HG03575 (cell line): ENCODE measurements at regions not wholly inside any gene's neighbourhood (a gene's known extent, or its start where the extent isn't known, plus 50 kb on each side); places are given as distances from the start of the nearest gene placed in this dataset.

Source experiments
- ATAC-seq: cut with Tn5 transposase; IDR thresholded peaks from one replicate; pipeline ENCODE4 v1.9.1; 2021; ENCODE audit not compliant: unreplicated experiment, insufficient number of reproducible peaks, low FRiP score; ENCODE audit errors: extremely low read depth

DNA sequence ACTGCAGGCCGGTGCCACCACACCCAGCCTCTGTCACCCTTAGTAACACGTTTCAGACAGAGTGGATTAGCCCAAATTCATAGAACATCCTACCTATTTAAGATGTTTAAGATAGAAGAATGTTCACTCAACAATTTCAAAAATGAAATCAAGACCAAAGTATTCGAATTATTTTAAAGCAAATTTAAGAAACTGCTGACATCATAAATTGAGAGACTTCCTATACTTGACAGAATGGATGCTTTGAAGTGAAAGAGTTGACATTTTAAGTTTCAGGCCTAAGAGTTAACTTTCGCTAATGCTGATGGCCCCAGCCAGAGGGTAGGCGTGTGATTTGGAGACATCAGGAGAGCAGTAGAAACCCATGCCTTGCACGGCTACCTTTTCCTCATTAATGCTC lies 271.9 kb downstream of the SS18 start:
- ATAC-seq, result no peak

DNA sequence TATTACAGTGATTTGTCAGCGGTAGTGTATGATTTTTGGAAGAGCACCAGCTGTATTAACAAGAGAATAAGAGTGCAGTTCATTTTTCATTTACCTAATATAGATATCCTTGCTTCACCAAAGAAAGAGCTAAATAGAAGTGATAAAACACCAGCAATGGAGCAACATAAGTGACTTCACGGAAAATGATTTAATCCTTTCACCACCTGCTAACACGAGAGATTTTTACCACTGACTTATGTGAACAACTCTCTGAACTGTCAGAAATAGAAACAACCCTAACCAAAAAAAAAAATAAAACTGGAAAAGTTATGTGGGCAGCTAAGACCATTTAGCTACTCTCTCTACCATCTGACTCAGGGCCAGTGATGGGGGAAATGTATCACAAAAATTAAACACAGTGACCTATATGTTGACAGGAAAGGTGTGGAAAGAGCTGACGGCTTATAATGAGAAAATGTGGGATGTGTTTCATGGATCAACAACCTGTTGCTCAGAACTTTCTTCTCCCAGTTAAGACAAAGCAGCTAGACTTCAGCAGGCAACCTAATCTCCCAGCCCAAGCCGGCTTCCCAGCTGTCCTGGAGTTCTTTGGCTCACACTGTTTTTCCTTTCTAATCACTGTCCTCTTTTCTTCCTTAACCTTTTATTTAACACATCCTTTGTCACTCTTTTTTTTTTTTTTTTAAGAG lies 272.7 kb downstream of the SS18 start:
- no peak for ATAC-seq

DNA sequence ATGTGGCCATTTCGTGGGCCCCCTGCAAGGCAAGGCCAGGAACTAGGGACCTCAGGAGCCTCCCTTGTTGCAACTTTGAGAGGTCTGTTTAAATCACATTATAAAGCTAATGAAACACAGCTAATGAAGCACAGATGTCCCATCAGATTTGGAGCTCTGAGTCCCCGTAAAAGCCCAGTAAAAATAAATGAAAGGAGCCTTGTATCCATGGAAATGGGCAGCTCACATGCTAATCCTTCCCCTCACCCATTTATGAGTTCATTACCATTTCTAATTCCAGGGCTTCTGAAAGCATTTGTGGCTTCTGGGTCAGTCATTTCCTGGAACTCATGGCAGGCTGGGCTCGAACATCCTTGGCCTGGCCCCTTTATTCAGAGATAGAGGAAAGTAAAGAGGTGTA lies 274.8 kb downstream of the SS18 start:
- no peak for ATAC-seq

DNA sequence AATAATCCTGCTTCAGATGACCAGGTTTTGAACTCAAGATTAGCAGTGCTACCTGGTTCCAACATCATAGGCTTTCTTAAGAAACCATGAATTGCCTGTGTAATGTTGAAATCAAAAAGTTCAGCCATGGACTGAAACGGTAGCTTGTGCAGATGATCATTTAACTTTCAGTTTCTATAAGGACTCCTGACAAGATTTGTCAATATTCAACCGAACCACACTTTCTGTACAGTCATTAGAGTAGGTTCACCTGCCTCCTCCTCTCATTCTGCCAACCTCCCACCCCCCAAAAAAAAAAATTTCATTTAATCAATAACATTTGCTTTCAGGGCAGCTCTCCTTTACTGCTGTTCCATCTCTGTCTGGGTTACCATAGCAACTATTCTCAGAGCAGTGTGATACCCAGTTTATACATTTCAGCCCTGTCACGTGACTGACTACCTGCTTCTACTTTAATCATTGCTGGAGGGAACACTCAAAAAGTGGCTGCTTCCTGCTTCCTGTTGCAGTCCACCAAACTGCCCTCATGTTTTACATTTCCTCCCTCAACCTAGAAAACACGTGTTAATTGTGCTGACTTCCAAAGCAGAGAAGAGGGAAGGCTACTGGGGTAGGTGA lies 275.5 kb downstream of the SS18 start:
- peak; percentile 86 for ATAC-seq

DNA sequence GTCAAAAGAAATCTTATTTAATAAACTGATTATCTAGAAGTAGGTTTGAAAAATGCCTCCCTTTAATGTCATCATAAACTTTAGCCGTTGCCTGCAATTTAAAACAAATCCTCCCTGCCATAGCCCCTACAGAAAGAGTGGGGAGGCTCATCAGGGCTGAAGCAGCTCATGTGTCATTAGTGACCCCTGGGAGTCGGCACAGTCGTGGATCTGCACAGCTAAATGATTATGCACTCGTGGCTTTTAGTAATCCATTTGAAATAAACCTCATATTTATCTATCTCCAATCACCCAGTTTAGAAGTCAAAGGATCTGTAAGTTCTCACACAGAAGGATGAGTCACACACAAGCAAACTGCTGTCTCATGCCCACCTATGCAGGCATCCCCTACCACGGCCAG lies 277.3 kb downstream of the SS18 start:
- no peak for ATAC-seq

DNA sequence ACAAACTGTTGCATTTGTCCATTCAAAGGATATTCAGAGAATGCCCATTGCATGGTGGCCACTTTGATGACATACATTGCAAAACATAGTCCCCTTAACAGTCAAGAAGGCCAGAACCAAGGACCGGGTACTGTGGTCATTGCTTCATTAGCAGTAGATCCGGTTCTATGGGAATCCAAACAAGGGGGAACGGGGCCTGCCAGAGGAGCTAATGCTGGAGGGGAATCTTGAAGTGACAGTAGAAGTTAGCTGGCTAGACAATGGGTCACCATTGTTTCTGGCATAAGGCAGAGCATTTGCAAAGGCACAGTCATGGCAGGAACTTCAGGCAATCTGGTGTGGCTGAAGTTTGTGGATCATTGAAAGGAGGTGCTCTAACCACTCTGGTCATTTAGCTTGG lies 279.7 kb downstream of the SS18 start:
- ATAC-seq, result no peak

DNA sequence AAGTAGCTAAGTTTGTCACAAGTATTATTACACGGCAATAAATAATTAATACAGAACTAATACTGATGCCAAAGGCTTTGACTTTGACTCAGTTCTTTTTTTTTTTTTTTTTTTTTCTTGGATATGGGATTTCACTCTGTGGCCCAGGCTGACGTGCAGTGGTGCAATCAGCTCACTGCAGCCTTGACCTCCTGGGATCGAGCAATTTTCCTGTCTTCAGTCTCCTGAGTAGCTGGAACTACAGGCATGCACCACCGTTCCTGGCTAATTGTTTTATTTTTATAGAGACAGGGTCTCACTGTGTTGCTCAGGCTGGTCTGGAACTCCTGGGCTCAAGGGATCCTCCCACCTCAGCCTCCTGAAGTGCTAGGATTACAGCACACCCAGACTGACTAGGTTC lies 284.5 kb downstream of the SS18 start:
- no peak for ATAC-seq

DNA sequence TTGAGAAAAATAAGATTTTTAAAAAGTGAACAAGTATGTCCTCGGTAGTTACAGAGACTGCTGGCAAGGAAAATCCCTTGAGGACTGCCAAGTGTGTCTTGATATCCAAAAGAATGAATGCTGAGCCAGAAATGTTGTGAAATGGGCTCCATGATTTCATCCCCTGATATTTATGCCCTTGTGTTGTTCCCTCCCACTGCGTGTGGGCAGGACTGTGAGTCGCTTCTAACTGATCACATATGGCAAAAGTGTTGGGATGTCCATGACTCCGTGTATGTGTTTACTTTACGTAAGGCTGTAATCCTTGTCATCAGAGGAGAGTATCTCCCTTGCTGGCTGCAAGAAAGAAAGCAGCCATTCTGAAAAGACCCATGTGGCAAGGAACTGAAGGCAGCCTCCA lies 285.1 kb downstream of the SS18 start:
- ATAC-seq, result no peak

DNA sequence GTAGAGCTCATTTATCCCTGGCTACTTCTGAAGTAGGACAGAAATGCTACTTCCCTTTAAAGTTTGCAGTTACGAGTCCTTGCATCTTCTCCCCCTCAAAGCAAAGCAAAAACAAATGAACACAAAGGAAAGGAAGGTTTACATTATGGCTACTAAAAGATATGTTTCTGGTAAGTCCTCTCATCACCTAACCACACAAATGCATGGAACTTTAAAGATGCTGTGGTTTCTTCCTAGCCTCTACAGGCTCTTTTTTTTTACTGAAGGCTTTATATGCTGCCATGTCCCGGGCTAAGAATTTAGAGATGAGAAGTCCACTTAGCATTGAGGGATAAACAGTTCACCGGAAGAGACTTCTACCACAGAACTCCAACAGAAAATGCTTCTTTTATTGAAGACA lies 291.2 kb downstream of the SS18 start:
- no peak for ATAC-seq

DNA sequence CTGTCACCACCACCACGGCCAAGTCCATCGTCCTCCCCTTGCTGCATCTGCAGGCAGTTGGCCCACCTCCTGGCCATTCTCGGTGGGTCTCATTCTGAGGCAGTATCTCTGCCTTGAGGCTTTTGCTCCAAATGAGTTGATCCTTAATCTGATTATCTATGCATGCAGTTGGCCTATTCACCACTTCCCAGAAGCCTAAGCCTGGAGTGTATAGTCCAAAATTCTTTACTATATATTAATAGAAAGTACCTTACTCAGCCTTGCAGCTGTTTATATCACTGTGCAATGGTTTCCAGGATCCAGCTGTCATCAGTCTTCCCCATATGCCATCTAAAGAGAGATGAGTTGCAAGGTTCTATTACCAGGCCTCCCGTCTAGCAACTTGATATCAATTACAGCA lies 292.4 kb downstream of the SS18 start:
- ATAC-seq, result no peak

DNA sequence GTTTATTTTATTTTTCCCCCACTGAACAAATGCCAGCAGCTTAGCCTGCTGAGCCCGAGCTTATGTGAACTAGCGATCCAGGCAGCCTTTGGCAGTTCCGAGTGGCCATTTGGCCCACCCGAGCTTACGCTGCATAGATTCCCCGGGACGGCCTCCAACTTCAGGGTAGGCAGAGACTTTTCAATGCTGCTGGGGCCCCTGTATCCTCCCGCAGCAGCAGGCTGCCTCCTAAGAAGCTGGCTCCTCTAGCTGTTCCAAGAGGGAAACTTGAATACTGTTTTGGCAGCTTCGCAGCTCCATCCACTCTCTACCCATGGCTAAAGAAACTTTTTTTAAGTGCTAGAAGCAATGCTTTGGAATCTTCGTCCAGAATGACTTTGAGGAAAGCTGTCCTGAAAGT lies 295.2 kb downstream of the SS18 start:
- ATAC-seq, result no peak

DNA sequence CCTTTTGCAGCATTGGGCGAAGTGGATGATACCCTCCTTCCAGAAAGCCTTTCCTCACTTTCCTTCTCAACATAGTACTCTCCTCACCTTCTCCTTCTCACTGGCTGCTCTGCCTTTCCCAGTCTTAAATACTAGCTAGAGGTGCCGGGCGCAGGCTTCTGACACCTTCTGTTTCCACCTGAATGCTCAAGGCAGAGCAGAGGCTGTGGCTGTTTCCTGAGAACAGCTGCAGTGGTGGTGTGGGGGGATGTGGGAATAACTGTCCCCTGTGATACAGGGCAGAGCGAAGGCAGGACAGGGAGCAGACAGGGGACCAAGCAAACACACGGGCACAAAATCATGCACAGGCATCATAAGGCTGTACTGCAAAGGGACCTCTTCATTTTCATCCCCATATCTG lies 303.1 kb downstream of the SS18 start:
- ATAC-seq, result no peak

DNA sequence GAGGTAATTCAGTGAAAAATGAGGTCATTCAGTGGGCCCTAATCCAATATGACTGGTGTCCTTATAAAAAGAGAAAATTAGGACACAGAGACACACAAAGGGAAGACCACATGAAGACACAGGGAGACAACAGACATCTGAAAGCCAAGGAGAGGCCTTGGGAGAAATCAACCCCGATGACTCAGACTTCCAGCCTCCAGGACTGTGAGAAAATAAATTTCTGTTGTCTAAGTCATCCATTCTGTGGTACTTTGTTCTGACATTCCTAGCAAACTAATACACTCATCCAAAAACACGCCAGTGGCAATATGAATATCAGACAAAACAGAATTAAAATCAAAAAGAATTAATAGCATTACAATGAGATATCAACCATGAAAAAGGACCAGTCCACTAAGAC lies 303.7 kb downstream of the SS18 start:
- ATAC-seq, result no peak

DNA sequence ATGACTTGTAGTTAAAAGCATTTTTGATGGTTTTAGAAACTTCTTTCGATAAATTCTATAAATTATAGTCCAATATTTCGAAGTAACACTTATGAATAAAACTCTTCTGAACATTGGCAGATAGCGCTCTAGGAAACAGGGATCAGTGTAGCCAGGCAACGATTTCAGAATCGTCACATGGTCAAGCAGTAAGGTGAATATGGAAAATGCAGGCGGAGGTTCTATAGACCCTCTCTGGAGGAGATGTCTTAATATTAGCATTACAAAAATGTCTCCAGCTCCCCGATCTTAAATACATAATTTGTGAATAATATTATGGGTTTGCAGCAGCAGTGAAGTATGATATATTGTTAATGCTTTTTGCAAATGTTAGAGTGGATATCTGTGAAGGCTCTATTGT lies 310.3 kb downstream of the SS18 start:
- ATAC-seq, result no peak

DNA sequence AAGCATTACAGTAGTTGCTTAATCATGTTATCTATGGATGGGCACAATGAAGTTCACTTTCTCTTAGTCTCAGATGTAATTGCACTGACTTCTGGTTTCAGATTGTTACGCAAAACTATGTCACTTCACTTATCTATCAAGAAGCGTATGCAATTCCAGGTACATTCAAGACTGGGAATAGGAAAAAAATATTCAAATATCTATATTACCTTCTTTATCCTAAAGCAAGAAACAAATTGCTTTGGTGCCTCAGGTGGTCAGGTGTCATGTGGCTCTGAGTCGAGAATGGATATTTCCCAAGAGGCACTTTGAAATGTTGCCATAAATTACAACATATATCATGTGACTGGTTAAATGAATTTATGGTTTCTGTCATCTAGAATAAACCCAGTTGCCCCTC lies 318.6 kb downstream of the SS18 start:
- ATAC-seq, result no peak

DNA sequence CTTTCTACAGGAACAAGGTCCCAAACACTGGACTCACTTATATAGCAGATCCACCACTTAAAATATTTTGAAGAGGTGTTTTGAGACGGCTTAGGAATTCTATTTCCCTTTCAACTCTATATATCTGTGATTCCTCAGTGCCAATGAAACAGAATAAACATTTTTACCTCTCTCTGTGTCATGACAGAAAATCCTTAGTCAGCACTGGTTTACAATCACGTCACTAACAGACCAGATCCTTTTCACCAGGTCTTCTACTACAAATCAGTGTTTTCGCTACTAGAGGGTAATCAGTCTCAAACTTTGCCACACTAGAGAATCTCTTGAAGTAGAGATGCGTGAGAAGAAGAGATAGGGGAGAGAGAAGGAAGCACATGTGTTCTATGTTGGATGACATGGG lies 325.6 kb downstream of the SS18 start:
- ATAC-seq, result no peak

DNA sequence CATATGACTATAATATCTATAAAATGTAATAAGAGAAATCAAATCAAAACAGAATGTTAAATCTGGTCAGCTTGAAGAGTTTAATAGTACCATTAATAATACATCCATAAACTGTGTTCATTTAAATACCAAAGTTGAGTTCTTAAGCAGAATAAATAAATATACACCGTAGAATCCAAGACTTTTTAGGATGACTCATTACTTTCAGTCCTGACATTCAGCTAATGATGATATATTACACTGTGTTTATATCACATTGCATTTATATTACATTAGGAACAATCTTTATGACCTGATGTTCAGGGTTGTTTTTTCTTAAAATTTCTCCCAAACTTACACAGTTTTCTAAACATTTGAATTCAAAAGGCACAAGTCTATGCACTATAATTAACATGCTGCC lies 331.3 kb downstream of the SS18 start:
- ATAC-seq, result no peak

DNA sequence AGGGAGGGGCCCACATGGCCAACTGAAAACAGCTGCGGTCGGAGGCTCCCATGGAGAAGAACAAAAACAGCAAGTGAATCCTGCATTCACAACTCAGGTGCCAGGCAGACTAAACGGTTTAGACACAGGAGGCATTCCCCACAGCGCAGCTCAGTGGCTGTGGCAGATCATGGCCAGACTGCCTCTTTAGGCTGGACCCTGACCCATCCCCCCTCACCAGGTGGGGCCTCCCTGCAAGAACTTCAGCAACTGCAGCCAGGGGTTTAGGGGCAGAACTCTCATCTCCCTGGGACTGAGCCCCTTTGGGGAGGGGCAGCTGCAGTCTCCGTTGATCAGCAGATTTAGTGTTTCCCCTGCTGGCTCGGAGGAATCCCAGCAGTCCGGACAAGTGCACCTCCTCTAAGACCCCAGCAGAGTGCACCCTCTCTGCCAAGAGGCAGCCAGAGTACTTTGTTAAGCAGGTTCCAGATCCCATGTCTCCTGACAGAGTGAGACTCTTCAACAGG lies 346.7 kb downstream of the SS18 start:
- ATAC-seq, result no peak

DNA sequence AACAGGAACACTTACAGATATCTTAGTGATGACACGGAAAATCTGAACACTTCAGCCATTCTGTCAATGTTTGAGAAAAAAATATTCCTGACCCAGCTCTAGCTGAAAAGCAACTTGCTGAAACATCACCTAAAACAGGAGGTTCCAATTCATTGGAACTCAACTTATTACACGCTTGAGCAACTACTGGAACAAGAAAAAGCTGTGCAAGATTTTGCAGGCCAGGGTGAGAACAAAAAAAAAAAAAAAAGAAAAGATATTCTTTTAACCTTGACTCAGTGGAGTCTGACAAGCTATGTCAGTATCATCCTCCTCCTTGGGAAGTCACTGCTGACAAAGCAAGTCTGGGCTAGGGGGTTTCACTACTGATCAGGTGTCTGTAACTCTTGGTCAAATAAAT lies 351.0 kb downstream of the SS18 start:
- ATAC-seq, result no peak

DNA sequence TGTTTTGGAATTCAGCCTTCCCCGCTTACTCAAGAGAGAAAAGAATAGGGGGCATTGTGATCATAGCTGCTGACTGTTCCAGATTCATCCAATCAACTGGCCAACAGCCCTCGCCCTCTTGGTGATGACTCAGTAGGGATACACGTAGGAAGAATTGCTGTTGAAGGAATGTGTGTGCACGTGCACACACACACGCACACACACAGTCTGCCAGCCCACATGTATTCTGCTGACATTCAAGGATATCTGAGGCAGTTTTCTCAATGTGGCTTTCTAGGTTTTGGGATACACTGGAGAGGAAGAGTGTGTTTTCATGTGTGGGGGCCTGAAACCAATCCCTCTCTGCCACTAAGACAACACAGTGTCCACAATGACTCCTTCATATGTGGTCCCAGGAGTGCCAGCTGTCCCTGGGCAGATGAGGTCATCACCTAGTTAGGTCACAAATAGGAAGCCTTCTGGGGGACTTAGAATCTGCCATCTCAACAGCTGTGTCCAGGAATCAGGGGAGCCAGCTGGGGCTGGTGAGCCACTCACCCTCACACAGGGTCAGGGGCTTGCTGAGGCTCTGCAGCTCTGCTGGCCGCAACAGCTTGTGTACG lies 352.6 kb downstream of the SS18 start:
- no peak for ATAC-seq

DNA sequence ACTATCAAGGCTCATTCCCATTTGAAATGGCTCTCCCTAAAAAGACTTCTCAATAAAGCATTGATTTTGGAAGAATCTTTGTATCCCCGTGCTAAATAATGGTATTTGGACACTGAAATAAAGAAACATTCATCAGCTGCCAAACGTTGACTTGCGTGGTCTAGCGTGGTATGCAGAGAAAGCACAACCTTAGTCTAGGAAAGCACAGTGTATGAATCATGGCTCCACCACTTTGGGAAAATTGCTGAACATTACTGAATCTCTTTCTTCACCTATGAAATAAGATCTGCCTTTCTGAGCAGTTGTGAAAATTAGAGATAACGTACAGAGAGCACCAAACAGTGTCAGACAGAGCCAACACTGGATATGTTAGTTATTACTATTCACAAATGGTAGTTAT lies 353.9 kb downstream of the SS18 start:
- no peak for ATAC-seq
